Upper lobe of left lung (tissue), 6 donors: ENCODE measurements at regions not wholly inside any gene's neighbourhood (a gene's known extent, or its start where the extent isn't known, plus 50 kb on each side); places are given as distances from the start of the nearest gene placed in this dataset.

Source experiments
- ATAC-seq, 2 donors: fragments of 200-7000 bp; cut with Tn5 transposase; one replicate each; pipeline ENCODE4 v1.9.1; 2022; ENCODE audit warnings: mild to moderate bottlenecking in 2 of 2, moderate library complexity in 2 of 2; ENCODE audit not compliant: low FRiP score in 2 of 2
- DNase-seq, 2 donors: peaks; one replicate each; pipeline ENCODE4 v3.0.0-alpha.2; 2019 to 2020
- H3K27ac ChIP-seq, 4 donors: fragments of 200-600 bp; sonication (generic); one replicate each; pipeline ENCODE4 v1.5.1; 2016 to 2019
- H3K27me3 ChIP-seq, 4 donors: fragments of 200-600 bp; sonication (generic); one replicate each; pipeline ENCODE4 v1.5.1; 2017 to 2019
- H3K36me3 ChIP-seq, 4 donors: fragments of 200-600 bp; sonication (generic); one replicate each; pipeline ENCODE4 v1.5.1; 2016 to 2019
- H3K4me1 ChIP-seq, 4 donors: fragments of 200-600 bp; sonication (generic); one replicate each; pipeline ENCODE4 v1.5.1; 2018 to 2019
- H3K4me3 ChIP-seq, 4 donors: fragments of 200-600 bp; sonication (generic); one replicate each; pipeline ENCODE4 v1.5.1; 2017 to 2019; ENCODE audit warnings: mild to moderate bottlenecking in 2 of 4, moderate library complexity in 1 of 4
- H3K9me3 ChIP-seq, 4 donors: fragments of 200-600 bp; sonication (generic); one replicate each; pipeline ENCODE4 v1.5.1; 2018 to 2019
- EP300 ChIP-seq, 4 donors: sonication (generic); formaldehyde crosslinking; IDR thresholded peaks; one replicate each; pipeline ENCODE4 v1.5.1; 2017; ENCODE audit warnings: antibody characterized with exemption in 4 of 4, control low read depth in 2 of 4
- POLR2A ChIP-seq, 4 donors: fragments of 450-650 bp; IDR thresholded peaks; one replicate each; pipeline ENCODE4 v1.5.1; 2016 to 2017; ENCODE audit warnings: antibody characterized with exemption in 4 of 4, mild to moderate bottlenecking in 2 of 4
- POLR2AphosphoS5 ChIP-seq, 2 donors: sonication (generic); formaldehyde crosslinking; IDR thresholded peaks; one replicate each; pipeline ENCODE4 v1.5.1; 2017; ENCODE audit warnings: antibody characterized with exemption in 2 of 2
- WGBS, 2 donors: methylation state at CpG; one replicate each; pipeline ENCODE4 v1.1.5; 2017 to 2018; 5-methylcytosine and 5-hydroxymethylcytosine counted together
- TF ChIP-seq, protein P1 (sequence below), 6 experiments: fragments of 450-650 bp in 4 of 6; fragments of 200-600 bp in 2 of 6; sonication (generic) in 2 of 6; IDR thresholded peaks; one replicate each; pipeline ENCODE4 v1.5.1; 2016 to 2019; ENCODE audit warnings: antibody characterized with exemption in 6 of 6
- donor health status: DM: no; HTN: no; CAD: no; lungs with moderate emphysema.
- donor health status: DM: no; HTN: yes; CAD: no; lungs with severe emphysema.

DNA sequence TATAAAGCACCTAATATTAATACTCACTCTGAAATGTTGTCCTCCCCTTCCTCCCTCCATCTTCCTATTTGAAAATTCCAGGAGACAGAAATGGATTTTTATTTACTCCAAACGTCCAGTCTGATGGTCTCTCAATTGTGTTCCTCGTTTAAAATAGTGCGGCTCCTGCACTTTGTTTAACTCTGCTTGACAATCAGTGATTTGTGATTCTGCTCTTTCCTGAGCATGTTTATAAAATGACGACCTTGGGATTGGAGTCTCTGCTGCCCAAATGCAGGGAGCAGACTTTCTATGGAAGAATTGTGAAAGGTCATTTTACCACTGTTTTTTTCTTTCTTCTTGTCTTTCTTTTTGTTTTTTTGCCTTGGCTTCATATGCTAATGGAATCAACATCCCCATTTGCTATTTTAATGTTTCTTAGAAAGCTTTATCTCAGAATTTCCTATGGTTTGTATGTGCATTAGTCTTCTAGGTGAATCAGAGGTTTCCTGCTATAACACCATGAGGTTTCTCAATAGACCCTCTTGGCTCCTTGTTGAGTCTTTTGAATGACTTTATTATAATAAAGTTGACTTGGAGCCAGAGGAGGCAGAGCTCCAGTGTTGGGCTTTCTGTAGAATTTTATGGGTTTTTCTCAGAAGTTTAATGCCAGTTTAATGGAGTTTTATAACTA lies 376.5 kb downstream of the CDH11 start:
- TF ChIP-seq EP300 (IDR thresholded peaks at IDR 0.05) (no peak), POLR2A (IDR thresholded peaks at IDR 0.05) (no peak), POLR2AphosphoS5 (IDR thresholded peaks at IDR 0.05) (no peak)
- TF ChIP-seq, protein P1, sequence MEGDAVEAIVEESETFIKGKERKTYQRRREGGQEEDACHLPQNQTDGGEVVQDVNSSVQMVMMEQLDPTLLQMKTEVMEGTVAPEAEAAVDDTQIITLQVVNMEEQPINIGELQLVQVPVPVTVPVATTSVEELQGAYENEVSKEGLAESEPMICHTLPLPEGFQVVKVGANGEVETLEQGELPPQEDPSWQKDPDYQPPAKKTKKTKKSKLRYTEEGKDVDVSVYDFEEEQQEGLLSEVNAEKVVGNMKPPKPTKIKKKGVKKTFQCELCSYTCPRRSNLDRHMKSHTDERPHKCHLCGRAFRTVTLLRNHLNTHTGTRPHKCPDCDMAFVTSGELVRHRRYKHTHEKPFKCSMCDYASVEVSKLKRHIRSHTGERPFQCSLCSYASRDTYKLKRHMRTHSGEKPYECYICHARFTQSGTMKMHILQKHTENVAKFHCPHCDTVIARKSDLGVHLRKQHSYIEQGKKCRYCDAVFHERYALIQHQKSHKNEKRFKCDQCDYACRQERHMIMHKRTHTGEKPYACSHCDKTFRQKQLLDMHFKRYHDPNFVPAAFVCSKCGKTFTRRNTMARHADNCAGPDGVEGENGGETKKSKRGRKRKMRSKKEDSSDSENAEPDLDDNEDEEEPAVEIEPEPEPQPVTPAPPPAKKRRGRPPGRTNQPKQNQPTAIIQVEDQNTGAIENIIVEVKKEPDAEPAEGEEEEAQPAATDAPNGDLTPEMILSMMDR (IDR thresholded peaks at IDR 0.05) = no peak
- H3K36me3 ChIP-seq = no peaks in the 10 kb centered on the region
- DNase-seq = no peak
- WGBS, 2 donors = 15 to 18% methylated on average over 4 of the region's 4 CpGs
- no peaks in the 10 kb centered on the region for H3K27me3 ChIP-seq
- H3K4me3 ChIP-seq = no peak overlapping the region
- H3K4me1 ChIP-seq = peaks cover 0 to 3% (median 0%) of the 10 kb centered on the region in 4 donors
- no peak for ATAC-seq
- H3K9me3 ChIP-seq = no peaks in the 10 kb centered on the region
- no peak overlapping the region for H3K27ac ChIP-seq

DNA sequence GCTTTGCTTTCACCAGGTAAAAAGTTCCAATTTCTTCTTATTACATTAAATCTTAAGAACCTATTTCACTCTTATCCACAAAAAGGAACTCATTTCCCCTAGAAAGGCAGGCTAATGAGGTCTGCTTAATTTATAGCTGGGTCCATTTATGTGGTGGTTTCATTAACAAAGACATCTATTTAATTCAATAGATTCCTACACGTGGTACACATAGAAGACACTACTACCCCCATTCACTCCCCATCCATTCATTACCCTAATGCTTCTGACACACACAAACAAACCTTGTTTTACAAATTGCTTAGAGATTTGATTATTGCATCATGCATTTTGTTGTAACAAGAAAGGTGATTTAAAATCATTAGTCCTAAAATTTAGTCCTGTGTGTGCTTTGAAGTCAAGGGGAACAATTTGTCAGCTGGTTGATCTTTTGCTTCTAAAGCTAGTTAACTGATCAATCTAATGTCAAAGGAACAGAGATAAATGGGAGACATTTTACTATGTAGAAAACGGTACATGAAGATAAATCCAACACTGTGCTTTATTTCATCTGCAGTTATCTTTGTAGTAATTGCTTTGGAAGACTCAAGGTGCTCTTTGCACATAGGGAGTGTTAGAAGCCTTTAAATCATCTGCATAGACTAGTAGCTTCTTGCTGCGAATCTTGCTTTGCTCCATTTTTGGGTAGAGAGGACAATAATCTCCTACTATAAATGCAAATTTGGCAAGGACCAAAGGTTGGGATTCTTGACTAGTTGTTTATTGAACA lies 379.2 kb downstream of the CDH11 start:
- peaks cover 0 to 3% (median 0%) of the 10 kb centered on the region in 4 donors for H3K4me1 ChIP-seq
- H3K27me3 ChIP-seq = no peaks in the 10 kb centered on the region
- H3K4me3 ChIP-seq = no peak overlapping the region
- no peak for ATAC-seq
- H3K27ac ChIP-seq = no peak overlapping the region
- DNase-seq = no peak
- H3K36me3 ChIP-seq = no peaks in the 10 kb centered on the region
- 76 to 77% methylated on average over 3 of the region's 3 CpGs for WGBS, 2 donors
- TF ChIP-seq POLR2AphosphoS5 (IDR thresholded peaks at IDR 0.05) (no peak), POLR2A (IDR thresholded peaks at IDR 0.05) (no peak), EP300 (IDR thresholded peaks at IDR 0.05) (no peak)
- TF ChIP-seq, protein P1 (IDR thresholded peaks at IDR 0.05) = no peak
- H3K9me3 ChIP-seq = no peaks in the 10 kb centered on the region

DNA sequence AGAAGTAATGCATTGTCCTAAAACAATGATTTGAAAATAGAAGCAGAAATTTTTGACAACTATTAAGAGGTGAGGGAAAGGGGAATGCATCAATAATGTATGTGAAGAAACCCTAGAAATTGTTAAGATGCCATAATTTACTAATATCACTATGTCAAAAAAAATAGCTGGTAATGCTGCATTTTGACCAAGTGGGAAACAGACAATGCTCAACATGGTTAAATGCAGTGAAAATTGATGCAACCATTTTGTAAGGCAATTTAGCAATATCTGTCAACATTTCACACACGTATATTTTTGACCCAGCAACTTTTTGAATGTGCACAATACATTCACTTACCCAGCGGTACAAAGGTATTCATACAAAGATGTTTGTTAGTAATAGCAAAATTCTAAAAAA lies 381.6 kb downstream of the CDH11 start:
- H3K36me3 ChIP-seq = no peaks in the 10 kb centered on the region
- no peak for TF ChIP-seq EP300 (IDR thresholded peaks at IDR 0.05)
- H3K9me3 ChIP-seq = no peaks in the 10 kb centered on the region
- peaks cover 0 to 2% (median 0%) of the 10 kb centered on the region in 4 donors for H3K4me1 ChIP-seq
- H3K4me3 ChIP-seq = no peak overlapping the region
- 63 to 91% methylated on average over 2 of the region's 2 CpGs for WGBS, 2 donors
- ATAC-seq = no peak
- no peak overlapping the region for H3K27ac ChIP-seq
- H3K27me3 ChIP-seq = no peaks in the 10 kb centered on the region
- DNase-seq = no peak

DNA sequence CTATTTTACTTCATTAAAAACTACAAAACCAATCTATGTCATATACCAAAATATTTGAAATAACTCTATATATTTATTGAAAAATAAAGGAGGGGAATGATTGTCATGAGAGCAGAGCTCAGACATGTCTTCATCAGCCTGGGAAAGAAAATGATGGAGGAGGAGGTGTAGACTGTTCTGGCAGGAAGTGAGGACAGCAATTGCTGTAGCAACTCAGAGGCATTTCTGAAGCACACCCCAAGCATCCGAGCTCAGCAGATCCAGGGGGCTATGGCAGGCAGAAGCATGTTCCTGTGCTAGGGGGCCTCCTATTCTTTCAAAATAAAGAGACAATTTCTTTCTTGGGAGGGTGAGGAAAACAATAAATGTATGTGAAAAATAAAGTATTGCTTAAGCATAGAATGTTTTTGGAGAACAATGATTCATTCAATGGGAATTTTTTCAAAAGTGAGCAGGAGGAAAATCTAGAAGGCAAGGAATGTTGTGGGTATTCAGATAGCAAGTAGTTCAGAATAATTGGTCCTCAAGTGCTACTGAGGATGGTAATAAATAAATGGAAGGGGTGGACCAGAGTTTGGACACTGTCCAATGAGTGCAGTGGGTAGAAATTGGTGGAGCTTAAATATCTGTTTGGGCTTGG lies 383.4 kb downstream of the CDH11 start:
- TF ChIP-seq EP300 (IDR thresholded peaks at IDR 0.05) (no peak), POLR2A (IDR thresholded peaks at IDR 0.05) (no peak), POLR2AphosphoS5 (IDR thresholded peaks at IDR 0.05) (no peak)
- TF ChIP-seq, protein P1 (IDR thresholded peaks at IDR 0.05) = no peak
- Histone ChIP-seq H3K9me3 (no peaks in the 10 kb centered on the region), H3K27me3 (no peaks in the 10 kb centered on the region), H3K4me3 (no peak overlapping the region), H3K36me3 (no peaks in the 10 kb centered on the region), H3K4me1 (no peaks in the 10 kb centered on the region), H3K27ac (no peak overlapping the region)
- WGBS, 2 donors = 75 to 80% methylated on average over 1 of the region's 1 CpG
- DNase-seq = no peak
- no peak for ATAC-seq

DNA sequence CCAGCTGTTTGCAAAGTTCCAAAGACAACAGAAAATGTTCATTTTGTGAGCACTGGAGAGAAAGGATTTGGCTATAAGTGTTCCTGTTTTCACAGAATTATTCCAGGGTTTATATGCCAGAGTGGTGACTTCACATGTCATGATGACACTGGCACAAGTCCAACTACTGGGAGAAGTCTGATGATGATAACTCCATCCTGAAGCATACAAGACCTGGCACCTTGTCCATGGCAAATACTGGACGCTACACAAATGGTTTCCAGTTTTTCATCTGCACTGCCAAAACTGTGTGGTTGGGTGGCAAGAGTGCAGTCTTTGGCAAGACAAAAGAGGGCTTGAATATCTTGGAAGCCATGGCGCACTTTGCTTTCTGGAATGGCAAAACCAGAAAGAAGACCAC lies 385.0 kb downstream of the CDH11 start:
- Histone ChIP-seq H3K9me3 (no peaks in the 10 kb centered on the region), H3K4me3 (no peak overlapping the region), H3K4me1 (no peaks in the 10 kb centered on the region), H3K27ac (no peak overlapping the region), H3K36me3 (no peaks in the 10 kb centered on the region), H3K27me3 (no peaks in the 10 kb centered on the region)
- TF ChIP-seq, protein P1 (IDR thresholded peaks at IDR 0.05) = no peak
- no peak for TF ChIP-seq EP300 (IDR thresholded peaks at IDR 0.05)
- TF ChIP-seq POLR2AphosphoS5 (IDR thresholded peaks at IDR 0.05) = no peak
- ATAC-seq (no peak), DNase-seq (no peak)
- 76 to 81% methylated on average over 2 of the region's 2 CpGs for WGBS, 2 donors
